ENCODE measurements at regions not wholly inside any gene's neighbourhood (a gene's known extent, or its start where the extent isn't known, plus 50 kb on each side); places are given as distances from the start of the nearest gene placed in this dataset.
A peak's percentile ranks its signal among the peaks of the same experiment; 100 is the strongest.

DNA sequence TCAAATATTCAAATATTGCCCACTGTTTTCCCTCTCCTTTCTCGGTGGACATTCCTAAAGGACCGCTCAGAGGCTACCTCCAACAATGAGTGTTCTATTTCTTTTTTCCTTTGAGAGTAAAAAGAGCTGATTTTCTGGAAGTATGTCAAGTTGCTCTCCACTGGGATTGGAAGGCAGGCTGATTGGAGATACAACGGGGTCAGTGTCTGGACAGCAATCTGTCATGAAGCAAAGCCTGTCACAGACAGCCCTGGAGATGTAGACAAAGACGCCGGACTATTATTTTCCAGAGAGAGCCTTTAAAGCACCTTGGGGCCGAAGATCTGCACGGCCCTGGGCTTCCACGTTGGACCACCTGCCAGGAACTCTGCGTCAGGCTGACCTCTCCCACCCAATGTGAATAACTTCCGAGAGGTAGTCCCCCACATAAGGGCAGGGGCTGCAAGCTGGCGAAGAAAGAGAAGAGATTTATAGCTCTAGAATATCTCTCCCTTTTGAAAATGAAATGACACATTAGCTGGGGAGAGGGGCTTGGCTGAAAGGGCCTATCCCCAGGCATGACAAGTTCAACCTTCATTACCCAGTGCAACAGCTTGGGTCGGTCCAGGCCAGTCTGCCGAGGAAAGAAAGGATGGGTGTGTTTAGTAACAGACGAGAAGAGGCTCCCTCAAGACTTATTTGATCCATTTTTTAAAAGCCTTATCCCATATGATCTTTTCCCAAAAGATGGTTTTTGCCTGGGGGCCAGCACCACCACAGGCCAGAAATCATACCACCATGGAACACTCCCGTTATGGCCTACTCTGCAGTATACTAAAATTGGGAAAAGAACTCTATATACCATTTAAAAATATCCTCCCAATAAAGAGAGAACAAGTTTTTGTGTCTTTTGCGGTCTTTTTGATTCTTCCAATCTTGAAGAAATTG is 131.1 kb downstream of the OLIG3 start:
- no peaks in the 10 kb centered on the region for H3K27me3 ChIP-seq (ENCODE audit: insufficient read depth, low read length, poor library complexity)
- no peaks in the 10 kb centered on the region for H4K20me1 ChIP-seq (ENCODE audit: insufficient read depth, low read length)
- H3K4me1 ChIP-seq (ENCODE audit: insufficient read depth, low read length) = peaks cover 18% of the 10 kb centered on the region
- H3K4me3 ChIP-seq (ENCODE audit: low read depth in 1 of 2, low read length in 2 of 2) = no peak overlapping the region
- no peaks in the 10 kb centered on the region for H3K36me3 ChIP-seq (ENCODE audit: insufficient read depth, low read length)
- H2AFZ ChIP-seq (ENCODE audit: low read depth, low read length) = no peak overlapping the region
- ATAC-seq (ENCODE audit: insufficient read depth, low read depth) (peak; percentile 65), DNase-seq (no peak)
- no peaks in the 10 kb centered on the region for H3K79me2 ChIP-seq (ENCODE audit: insufficient read depth, low read length)
- no peak overlapping the region for H3K4me2 ChIP-seq (ENCODE audit: insufficient read depth, low read length)
- H3K27ac ChIP-seq (ENCODE audit: low read length) = no peak overlapping the region
- no peak for TF ChIP-seq EZH2 (IDR thresholded peaks at IDR 0.05; ENCODE audit: borderline replicate concordance, low read depth, low read length, severe bottlenecking)
- TF ChIP-seq, protein P1, sequence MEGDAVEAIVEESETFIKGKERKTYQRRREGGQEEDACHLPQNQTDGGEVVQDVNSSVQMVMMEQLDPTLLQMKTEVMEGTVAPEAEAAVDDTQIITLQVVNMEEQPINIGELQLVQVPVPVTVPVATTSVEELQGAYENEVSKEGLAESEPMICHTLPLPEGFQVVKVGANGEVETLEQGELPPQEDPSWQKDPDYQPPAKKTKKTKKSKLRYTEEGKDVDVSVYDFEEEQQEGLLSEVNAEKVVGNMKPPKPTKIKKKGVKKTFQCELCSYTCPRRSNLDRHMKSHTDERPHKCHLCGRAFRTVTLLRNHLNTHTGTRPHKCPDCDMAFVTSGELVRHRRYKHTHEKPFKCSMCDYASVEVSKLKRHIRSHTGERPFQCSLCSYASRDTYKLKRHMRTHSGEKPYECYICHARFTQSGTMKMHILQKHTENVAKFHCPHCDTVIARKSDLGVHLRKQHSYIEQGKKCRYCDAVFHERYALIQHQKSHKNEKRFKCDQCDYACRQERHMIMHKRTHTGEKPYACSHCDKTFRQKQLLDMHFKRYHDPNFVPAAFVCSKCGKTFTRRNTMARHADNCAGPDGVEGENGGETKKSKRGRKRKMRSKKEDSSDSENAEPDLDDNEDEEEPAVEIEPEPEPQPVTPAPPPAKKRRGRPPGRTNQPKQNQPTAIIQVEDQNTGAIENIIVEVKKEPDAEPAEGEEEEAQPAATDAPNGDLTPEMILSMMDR (IDR thresholded peaks at IDR 0.05; ENCODE audit: borderline replicate concordance, extremely low read depth, low read length, poor library complexity, severe bottlenecking) = no peak
- H3K9ac ChIP-seq (ENCODE audit: low read depth, low read length) = no peak overlapping the region
- H3K9me3 ChIP-seq (ENCODE audit: insufficient read depth, low read length, severe bottlenecking) = no peaks in the 10 kb centered on the region

DNA sequence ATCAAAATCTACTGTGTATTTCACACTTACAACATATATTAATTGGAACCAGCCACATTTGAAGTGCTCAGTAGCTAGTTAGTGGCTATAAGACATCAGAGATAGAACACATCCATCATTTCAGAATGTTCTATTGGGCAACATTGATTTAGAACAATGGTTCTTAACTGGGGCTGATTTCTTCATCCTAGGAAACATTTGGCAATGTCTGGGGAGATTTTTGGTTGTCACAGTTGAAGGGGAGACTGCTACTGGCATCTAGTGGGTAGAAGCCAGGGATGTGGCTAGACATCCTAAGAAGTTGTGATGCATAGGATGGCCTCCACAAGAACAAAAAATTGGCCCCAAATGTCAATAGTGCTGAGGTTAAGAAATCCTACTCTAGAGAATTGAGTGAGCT is 132.5 kb downstream of the OLIG3 start:
- no peak overlapping the region for H3K9ac ChIP-seq (ENCODE audit: low read depth, low read length)
- no peak overlapping the region for H2AFZ ChIP-seq (ENCODE audit: low read depth, low read length)
- no peak overlapping the region for H3K27ac ChIP-seq (ENCODE audit: low read length)
- TF ChIP-seq, protein P1 (IDR thresholded peaks at IDR 0.05; ENCODE audit: borderline replicate concordance, extremely low read depth, low read length, poor library complexity, severe bottlenecking) = no peak
- no peak for TF ChIP-seq EZH2 (IDR thresholded peaks at IDR 0.05; ENCODE audit: borderline replicate concordance, low read depth, low read length, severe bottlenecking)
- no peaks in the 10 kb centered on the region for H3K79me2 ChIP-seq (ENCODE audit: insufficient read depth, low read length)
- no peak overlapping the region for H3K4me3 ChIP-seq (ENCODE audit: low read depth in 1 of 2, low read length in 2 of 2)
- H3K9me3 ChIP-seq (ENCODE audit: insufficient read depth, low read length, severe bottlenecking) = no peaks in the 10 kb centered on the region
- H4K20me1 ChIP-seq (ENCODE audit: insufficient read depth, low read length) = no peaks in the 10 kb centered on the region
- DNase-seq = no peak
- ATAC-seq (ENCODE audit: insufficient read depth, low read depth) = no peak
- peaks cover 18% of the 10 kb centered on the region for H3K4me1 ChIP-seq (ENCODE audit: insufficient read depth, low read length)
- no peaks in the 10 kb centered on the region for H3K27me3 ChIP-seq (ENCODE audit: insufficient read depth, low read length, poor library complexity)
- H3K36me3 ChIP-seq (ENCODE audit: insufficient read depth, low read length) = no peaks in the 10 kb centered on the region
- H3K4me2 ChIP-seq (ENCODE audit: insufficient read depth, low read length) = no peak overlapping the region

DNA sequence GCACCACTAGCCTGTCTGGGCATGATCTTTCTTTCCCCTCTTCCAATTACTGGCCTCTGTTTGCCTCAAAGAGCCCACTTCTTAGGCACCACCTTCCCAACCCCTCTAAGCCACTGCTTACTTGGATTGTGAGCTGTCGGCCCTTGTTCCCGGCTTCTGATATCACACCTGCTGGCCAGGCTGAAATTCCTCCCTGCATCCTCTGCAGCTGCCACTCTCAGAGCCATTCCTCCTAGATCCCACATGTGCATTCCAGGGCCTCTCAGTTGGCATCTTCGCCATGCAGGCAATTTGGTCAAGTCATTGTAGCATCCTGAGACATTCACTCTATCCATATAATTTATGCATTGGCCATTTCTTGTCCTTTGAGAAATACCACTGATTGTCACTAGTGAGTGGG is 135.9 kb downstream of the OLIG3 start:
- no peak overlapping the region for H3K4me2 ChIP-seq (ENCODE audit: insufficient read depth, low read length)
- H3K79me2 ChIP-seq (ENCODE audit: insufficient read depth, low read length) = no peaks in the 10 kb centered on the region
- H3K27ac ChIP-seq (ENCODE audit: low read length) = no peak overlapping the region
- TF ChIP-seq, protein P1 (IDR thresholded peaks at IDR 0.05; ENCODE audit: borderline replicate concordance, extremely low read depth, low read length, poor library complexity, severe bottlenecking) = no peak
- TF ChIP-seq EZH2 (IDR thresholded peaks at IDR 0.05; ENCODE audit: borderline replicate concordance, low read depth, low read length, severe bottlenecking) = no peak
- no peak for DNase-seq
- no peaks in the 10 kb centered on the region for H3K9me3 ChIP-seq (ENCODE audit: insufficient read depth, low read length, severe bottlenecking)
- peaks cover 10% of the 10 kb centered on the region for H3K4me1 ChIP-seq (ENCODE audit: insufficient read depth, low read length)
- no peak for ATAC-seq (ENCODE audit: insufficient read depth, low read depth)
- no peak overlapping the region for H2AFZ ChIP-seq (ENCODE audit: low read depth, low read length)
- H3K36me3 ChIP-seq (ENCODE audit: insufficient read depth, low read length) = no peaks in the 10 kb centered on the region
- no peak overlapping the region for H3K9ac ChIP-seq (ENCODE audit: low read depth, low read length)
- H3K27me3 ChIP-seq (ENCODE audit: insufficient read depth, low read length, poor library complexity) = no peaks in the 10 kb centered on the region
- no peaks in the 10 kb centered on the region for H4K20me1 ChIP-seq (ENCODE audit: insufficient read depth, low read length)
- no peak overlapping the region for H3K4me3 ChIP-seq (ENCODE audit: low read depth in 1 of 2, low read length in 2 of 2)

All from DND-41 (cell line).